ENCODE measurements at regions not wholly inside any gene's neighbourhood (a gene's known extent, or its start where the extent isn't known, plus 50 kb on each side); places are given as distances from the start of the nearest gene placed in this dataset.

DNA sequence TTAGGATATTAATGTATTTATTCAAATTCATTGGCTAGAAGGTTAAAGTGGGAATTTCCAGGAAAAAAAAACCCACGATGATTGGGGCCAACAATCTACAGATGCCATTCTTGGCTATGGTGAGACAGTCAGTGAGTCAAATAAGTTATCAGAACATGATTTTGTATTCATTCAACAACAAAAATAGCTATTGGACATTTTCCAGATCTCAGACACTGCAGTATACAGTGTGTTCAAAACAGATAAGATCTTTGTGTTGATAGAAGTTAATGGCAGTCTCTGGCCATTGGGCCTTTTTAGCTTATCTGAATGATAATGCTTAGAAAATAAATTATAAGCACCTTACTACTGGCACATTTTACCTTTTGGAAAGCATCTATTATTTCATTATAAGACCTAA is 547.7 kb downstream of the MAT2B start:
- DNase-seq (ENCODE audit: extremely low read depth, insufficient read length), result no peak
- TF ChIP-seq, protein P1, sequence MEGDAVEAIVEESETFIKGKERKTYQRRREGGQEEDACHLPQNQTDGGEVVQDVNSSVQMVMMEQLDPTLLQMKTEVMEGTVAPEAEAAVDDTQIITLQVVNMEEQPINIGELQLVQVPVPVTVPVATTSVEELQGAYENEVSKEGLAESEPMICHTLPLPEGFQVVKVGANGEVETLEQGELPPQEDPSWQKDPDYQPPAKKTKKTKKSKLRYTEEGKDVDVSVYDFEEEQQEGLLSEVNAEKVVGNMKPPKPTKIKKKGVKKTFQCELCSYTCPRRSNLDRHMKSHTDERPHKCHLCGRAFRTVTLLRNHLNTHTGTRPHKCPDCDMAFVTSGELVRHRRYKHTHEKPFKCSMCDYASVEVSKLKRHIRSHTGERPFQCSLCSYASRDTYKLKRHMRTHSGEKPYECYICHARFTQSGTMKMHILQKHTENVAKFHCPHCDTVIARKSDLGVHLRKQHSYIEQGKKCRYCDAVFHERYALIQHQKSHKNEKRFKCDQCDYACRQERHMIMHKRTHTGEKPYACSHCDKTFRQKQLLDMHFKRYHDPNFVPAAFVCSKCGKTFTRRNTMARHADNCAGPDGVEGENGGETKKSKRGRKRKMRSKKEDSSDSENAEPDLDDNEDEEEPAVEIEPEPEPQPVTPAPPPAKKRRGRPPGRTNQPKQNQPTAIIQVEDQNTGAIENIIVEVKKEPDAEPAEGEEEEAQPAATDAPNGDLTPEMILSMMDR (IDR thresholded peaks at IDR 0.05; ENCODE audit: insufficient read depth, low read length, poor library complexity, severe bottlenecking), result no peak
- Histone ChIP-seq H3K4me3 (replicated peaks; ENCODE audit: low read depth, low read length) (no peak overlapping the region), H3K36me3 (ENCODE audit: control insufficient read depth, insufficient read depth, low read length) (no peaks in the 10 kb centered on the region), H3K27me3 (replicated peaks; ENCODE audit: control insufficient read depth, insufficient read depth, low read length) (no peaks in the 10 kb centered on the region)

DNA sequence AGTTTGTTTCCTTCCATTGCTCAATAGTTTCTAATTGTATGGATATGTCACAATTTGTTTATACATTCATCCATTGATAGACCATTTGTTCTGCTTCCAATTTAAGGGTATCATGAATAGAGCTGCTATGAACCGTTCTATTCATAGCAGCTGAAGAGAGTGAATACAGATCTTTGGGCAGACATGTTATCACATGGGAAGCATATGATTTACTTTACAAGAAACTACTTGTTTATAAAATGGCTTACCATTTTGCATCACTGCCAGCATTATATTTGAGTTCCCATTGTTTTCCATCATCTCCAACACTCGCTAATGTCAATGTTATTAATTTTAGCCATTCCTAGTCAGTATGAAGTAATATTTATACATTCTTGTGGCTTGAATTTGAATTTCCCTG is 549.0 kb downstream of the MAT2B start:
- H3K27me3 ChIP-seq (replicated peaks; ENCODE audit: control insufficient read depth, insufficient read depth, low read length), result no peaks in the 10 kb centered on the region
- no peak overlapping the region for H3K4me3 ChIP-seq (replicated peaks; ENCODE audit: low read depth, low read length)
- DNase-seq (ENCODE audit: extremely low read depth, insufficient read length), result no peak
- TF ChIP-seq, protein P1 (IDR thresholded peaks at IDR 0.05; ENCODE audit: insufficient read depth, low read length, poor library complexity, severe bottlenecking), result no peak
- no peaks in the 10 kb centered on the region for H3K36me3 ChIP-seq (ENCODE audit: control insufficient read depth, insufficient read depth, low read length)

DNA sequence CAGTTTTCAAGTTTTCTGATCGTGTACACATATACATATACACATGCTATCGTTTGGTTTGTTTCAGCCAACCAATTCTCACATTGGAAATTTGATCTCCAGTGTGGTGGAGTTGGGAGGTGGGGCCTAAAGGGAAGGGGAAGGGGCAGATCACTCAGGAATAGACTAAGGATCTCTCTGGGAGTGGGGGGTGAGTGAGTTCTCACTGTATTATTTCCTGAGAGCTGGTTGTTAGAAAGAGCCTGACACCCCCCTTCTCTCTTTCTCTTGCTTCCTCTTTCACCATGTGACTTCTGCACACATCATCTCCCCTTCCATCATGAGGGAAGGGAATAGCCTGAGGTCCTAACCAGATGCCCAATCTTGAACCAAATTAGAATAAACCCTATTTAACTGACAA is 551.7 kb downstream of the MAT2B start:
- no peak for DNase-seq (ENCODE audit: extremely low read depth, insufficient read length)
- Histone ChIP-seq H3K36me3 (ENCODE audit: control insufficient read depth, insufficient read depth, low read length) (no peaks in the 10 kb centered on the region), H3K4me3 (replicated peaks; ENCODE audit: low read depth, low read length) (no peak overlapping the region), H3K27me3 (replicated peaks; ENCODE audit: control insufficient read depth, insufficient read depth, low read length) (no peaks in the 10 kb centered on the region)
- TF ChIP-seq, protein P1 (IDR thresholded peaks at IDR 0.05; ENCODE audit: insufficient read depth, low read length, poor library complexity, severe bottlenecking), result no peak

DNA sequence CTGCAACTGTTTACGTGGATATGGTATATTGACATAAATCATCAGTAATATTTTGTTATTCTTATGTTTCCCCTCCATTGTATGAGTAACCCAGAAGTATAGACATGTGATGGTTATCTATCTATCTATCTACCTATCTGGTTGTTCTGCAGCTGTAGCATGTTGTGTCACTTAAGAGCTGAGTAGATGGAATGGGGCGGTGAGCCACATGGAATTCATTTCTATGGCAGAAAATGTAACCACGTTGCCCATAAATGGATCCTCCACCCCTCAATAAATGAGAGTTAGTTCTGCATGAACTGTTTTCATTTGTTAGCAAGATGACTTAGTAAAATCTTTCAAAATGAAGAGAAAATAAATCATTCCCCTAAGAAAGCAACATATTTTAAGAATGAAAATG is 553.2 kb downstream of the MAT2B start:
- DNase-seq (ENCODE audit: extremely low read depth, insufficient read length), result no peak
- TF ChIP-seq, protein P1 (IDR thresholded peaks at IDR 0.05; ENCODE audit: insufficient read depth, low read length, poor library complexity, severe bottlenecking), result no peak
- no peak overlapping the region for H3K4me3 ChIP-seq (replicated peaks; ENCODE audit: low read depth, low read length)

DNA sequence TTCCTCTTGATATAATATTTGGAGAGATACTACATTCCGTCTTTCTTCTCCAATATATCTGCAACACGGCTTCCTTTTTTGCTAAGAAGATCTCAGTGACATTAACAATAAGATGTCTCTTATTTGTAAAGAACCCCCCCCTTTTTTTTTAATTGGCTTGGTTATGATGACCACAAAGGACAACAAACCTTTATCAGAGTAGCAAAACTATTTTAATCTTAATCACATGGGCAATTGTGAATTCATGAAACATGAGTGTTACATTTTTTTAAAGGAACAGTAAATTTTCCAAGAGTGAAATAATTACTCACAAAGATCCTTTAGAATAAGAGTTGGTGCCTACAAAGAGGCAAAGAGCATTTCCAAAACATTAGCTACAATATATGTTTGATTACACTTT is 554.1 kb downstream of the MAT2B start:
- TF ChIP-seq, protein P1 (IDR thresholded peaks at IDR 0.05; ENCODE audit: insufficient read depth, low read length, poor library complexity, severe bottlenecking), result no peak
- no peak for DNase-seq (ENCODE audit: extremely low read depth, insufficient read length)
- no peaks in the 10 kb centered on the region for H3K36me3 ChIP-seq (ENCODE audit: control insufficient read depth, insufficient read depth, low read length)
- H3K4me3 ChIP-seq (replicated peaks; ENCODE audit: low read depth, low read length), result no peak overlapping the region
- H3K27me3 ChIP-seq (replicated peaks; ENCODE audit: control insufficient read depth, insufficient read depth, low read length), result no peaks in the 10 kb centered on the region

More for the DNA sequence above, 553.2 kb downstream of the MAT2B start:
- Histone ChIP-seq H3K27me3 (replicated peaks; ENCODE audit: control insufficient read depth, insufficient read depth, low read length) (no peaks in the 10 kb centered on the region), H3K36me3 (ENCODE audit: control insufficient read depth, insufficient read depth, low read length) (no peaks in the 10 kb centered on the region)

DNA sequence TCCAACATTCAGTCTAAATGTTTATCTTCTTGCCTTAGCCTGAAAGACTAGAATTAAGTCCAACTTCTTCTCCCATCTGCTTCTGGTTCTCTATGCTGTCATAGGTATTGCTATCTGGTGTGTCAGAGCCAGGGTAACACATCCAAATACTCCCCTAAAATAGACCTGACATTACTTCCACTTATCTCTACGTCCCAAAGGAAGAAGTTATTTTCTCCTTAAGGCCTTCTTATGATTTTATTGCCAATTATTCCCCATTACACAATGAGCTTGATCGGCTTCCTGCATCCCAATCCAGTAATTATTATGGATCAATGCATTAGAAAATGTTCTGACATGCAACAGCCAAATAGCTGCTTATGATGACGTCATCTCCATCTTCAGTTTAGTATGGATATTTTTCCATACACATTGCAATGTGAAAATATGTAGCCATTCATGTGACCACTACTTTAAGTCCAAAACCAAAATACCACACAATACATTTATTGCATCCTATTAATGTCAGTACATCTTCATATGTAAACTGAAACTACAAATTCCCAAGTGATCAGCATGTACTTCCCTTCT is 555.5 kb downstream of the MAT2B start:
- TF ChIP-seq, protein P1 (IDR thresholded peaks at IDR 0.05; ENCODE audit: insufficient read depth, low read length, poor library complexity, severe bottlenecking), result no peak
- no peaks in the 10 kb centered on the region for H3K27me3 ChIP-seq (replicated peaks; ENCODE audit: control insufficient read depth, insufficient read depth, low read length)
- H3K36me3 ChIP-seq (ENCODE audit: control insufficient read depth, insufficient read depth, low read length), result no peaks in the 10 kb centered on the region
- DNase-seq (ENCODE audit: extremely low read depth, insufficient read length), result no peak
- no peak overlapping the region for H3K4me3 ChIP-seq (replicated peaks; ENCODE audit: low read depth, low read length)
